Type B pancreatic cell (in vitro differentiated cells): ENCODE measurements at regions not wholly inside any gene's neighbourhood (a gene's known extent, or its start where the extent isn't known, plus 50 kb on each side); places are given as distances from the start of the nearest gene placed in this dataset.

Experiments
- DNase-seq: peaks from one replicate; pipeline ENCODE4 v3.0.0; 2021; ENCODE audit warnings: mixed read lengths; ENCODE audit not compliant: unreplicated experiment; ENCODE audit errors: extremely low spot score
- H3K27ac Mint-ChIP-seq: 2 replicates; pipeline ENCODE4 v1.8.0; 2021; ENCODE audit warnings: mild to moderate bottlenecking, mixed read lengths
- H3K27me3 Mint-ChIP-seq: 2 replicates; pipeline ENCODE4 v1.8.0; 2021; ENCODE audit warnings: mixed read lengths
- H3K36me3 Mint-ChIP-seq: 2 replicates; pipeline ENCODE4 v1.8.0; 2021; ENCODE audit warnings: mixed read lengths
- H3K4me1 Mint-ChIP-seq: one replicate; pipeline ENCODE4 v1.8.0; 2021; ENCODE audit warnings: mixed read lengths; ENCODE audit not compliant: unreplicated experiment
- H3K4me3 Mint-ChIP-seq: 2 replicates; pipeline ENCODE4 v1.8.0; 2021; ENCODE audit warnings: mild to moderate bottlenecking, mixed read lengths
- H3K9me3 Mint-ChIP-seq: 2 replicates; pipeline ENCODE4 v1.8.0; 2021; ENCODE audit warnings: mixed read lengths
- CTCF ChIP-seq: fragments of 200-600 bp; sonication (generic); conservative IDR thresholded peaks from 2 replicates; pipeline ENCODE4 v1.5.0; 2021; ENCODE audit warnings: antibody characterized with exemption, mild to moderate bottlenecking

GRCh38 chr19:31676271-31677004, 327.2 kb upstream of the TSHZ3 start:
- no peak overlapping the region for H3K27ac Mint-ChIP-seq

GRCh38 chr19:31678421-31678820, 329.2 kb upstream of the TSHZ3 start:
- Mint-ChIP-seq H3K4me1 (no peaks in the 10 kb centered on the region), H3K4me3 (no peak overlapping the region), H3K27ac (no peak overlapping the region), H3K36me3 (no peaks in the 10 kb centered on the region), H3K9me3 (no peaks in the 10 kb centered on the region), H3K27me3 (peaks cover 37% of the 10 kb centered on the region)
- no peak for DNase-seq
- TF ChIP-seq CTCF, result no peak

More at GRCh38 chr19:31676271-31677004, 327.2 kb upstream of the TSHZ3 start:
- Mint-ChIP-seq H3K36me3 (no peaks in the 10 kb centered on the region), H3K4me1 (no peaks in the 10 kb centered on the region), H3K9me3 (no peaks in the 10 kb centered on the region), H3K4me3 (no peak overlapping the region), H3K27me3 (peaks cover 35% of the 10 kb centered on the region)
- DNase-seq, result no peak
- TF ChIP-seq CTCF, result peak; percentile 45

GRCh38 chr19:31681121-31681520, 331.9 kb upstream of the TSHZ3 start:
- Mint-ChIP-seq H3K27me3 (peaks cover 21% of the 10 kb centered on the region), H3K9me3 (peaks cover 4% of the 10 kb centered on the region), H3K4me3 (no peak overlapping the region), H3K4me1 (no peaks in the 10 kb centered on the region), H3K36me3 (no peaks in the 10 kb centered on the region), H3K27ac (no peak overlapping the region)
- DNase-seq, result no peak
- TF ChIP-seq CTCF, result no peak

- H3K27me3 Mint-ChIP-seq, result peaks cover 39% of the 10 kb centered on the region
- H3K36me3 Mint-ChIP-seq, result no peaks in the 10 kb centered on the region
- no peak overlapping the region for H3K4me3 Mint-ChIP-seq
- H3K4me1 Mint-ChIP-seq, result peaks cover 9% of the 10 kb centered on the region
- no peak for DNase-seq
- no peak for TF ChIP-seq CTCF
- no peaks in the 10 kb centered on the region for H3K9me3 Mint-ChIP-seq
- no peak overlapping the region for H3K27ac Mint-ChIP-seq
These were observed 344.1 kb upstream of the TSHZ3 start for GRCh38 chr19:31693131-31693932.

- H3K4me1 Mint-ChIP-seq, result peaks cover 9% of the 10 kb centered on the region
- peaks cover 41% of the 10 kb centered on the region for H3K27me3 Mint-ChIP-seq
- H3K27ac Mint-ChIP-seq, result no peak overlapping the region
- no peaks in the 10 kb centered on the region for H3K36me3 Mint-ChIP-seq
- no peak for DNase-seq
- TF ChIP-seq CTCF, result no peak
- no peak overlapping the region for H3K4me3 Mint-ChIP-seq
- no peaks in the 10 kb centered on the region for H3K9me3 Mint-ChIP-seq
These were observed 344.7 kb upstream of the TSHZ3 start for GRCh38 chr19:31693933-31694269.
